HepG2 (cell line): ENCODE measurements at regions not wholly inside any gene's neighbourhood (a gene's known extent, or its start where the extent isn't known, plus 50 kb on each side); places are given as distances from the start of the nearest gene placed in this dataset.

ENCODE experiments used
- ATAC-seq: fragments of 200-7000 bp; cut with Tn5 transposase; 3 replicates; pipeline ENCODE4 v1.9.1; 2020; ENCODE audit warnings: mild to moderate bottlenecking, moderate library complexity
- BruUV-seq: library from RNA; stranded (reverse); fragments of 400-500 nt; replicated peaks from 2 replicates; lab custom pipeline; 2021; lab: Mats Ljungman, UMichigan
- CTCF ChIA-PET: fragments of 300-600 bp; formaldehyde crosslinking; extraction: SDS; loops from one replicate; lab custom pipeline; 2021; ENCODE audit warnings: low total read pairs, inconsistent platforms, low intra/inter-chr PET ratio; lab: Yijun Ruan, JAX
- POLR2A ChIA-PET: fragments of 350-600 bp; sonication (Branson Sonifier 250); formaldehyde crosslinking; loops from one replicate; lab custom pipeline; 2020; ENCODE audit warnings: antibody characterized with exemption, inconsistent platforms; lab: Yijun Ruan, JAX
- DNase-seq: peaks from one replicate; pipeline ENCODE4 v3.0.0-alpha.2; 2015; ENCODE audit warnings: low spot score
- FAIRE-seq: peaks from 3 replicates; lab custom pipeline; 2011; peaks lifted over from hg19 to GRCh38; lab: Jason Lieb, UNC
- H2AFZ ChIP-seq: one replicate; pipeline ENCODE4 v1.6.1; 2011; ENCODE audit warnings: low read length, inconsistent platforms
- H3K27ac ChIP-seq: fragments of 300-600 bp; 3 replicates; pipeline ENCODE4 v1.8.0; 2011; ENCODE audit warnings: mixed run types, mild to moderate bottlenecking, mixed read lengths, low read length, inconsistent platforms; ENCODE audit not compliant: insufficient read depth; ENCODE audit errors: extremely low read length
- H3K27me3 ChIP-seq, 2 experiments: fragments of 200-600 bp in 1 of 2; 2 replicates in 1 of 2; 3 replicates in 1 of 2; pipeline versions ENCODE4 v1.6.0 to v1.8.0; 2011; ENCODE audit warnings: low read length in 2 of 2, mild to moderate bottlenecking in 2 of 2, moderate library complexity in 2 of 2, inconsistent platforms in 1 of 2; ENCODE audit not compliant: insufficient read depth in 2 of 2, control insufficient read depth in 1 of 2
- H3K36me3 ChIP-seq, 2 experiments: fragments of 200-600 bp in 1 of 2; replicated peaks in 1 of 2; 2 replicates in 1 of 2; 3 replicates in 1 of 2; pipeline versions ENCODE4 v1.5.1 to v1.8.0; 2011; ENCODE audit warnings: low read length in 2 of 2, inconsistent platforms in 1 of 2; ENCODE audit not compliant: insufficient read depth in 2 of 2, control insufficient read depth in 1 of 2
- H3K4me1 ChIP-seq: 2 replicates; pipeline ENCODE4 v1.5.1; 2012; ENCODE audit warnings: low read length, inconsistent platforms; ENCODE audit not compliant: insufficient read depth
- H3K4me2 ChIP-seq: 2 replicates; pipeline ENCODE4 v1.6.0; 2011; ENCODE audit warnings: low read depth, low read length, inconsistent platforms
- H3K4me3 ChIP-seq, 3 experiments: fragments of 200-600 bp in 1 of 3; sonication (generic), shearing (Covaris generic) in 1 of 3; replicated peaks in 1 of 3; 2 replicates each; pipeline ENCODE4 v1.5.1; 2011 to 2016; ENCODE audit warnings: low read length in 3 of 3, inconsistent platforms in 2 of 3, low read depth in 2 of 3, mild to moderate bottlenecking in 2 of 3, control low read depth in 1 of 3, mixed read lengths in 1 of 3; ENCODE audit not compliant: insufficient read depth in 1 of 3
- H3K79me2 ChIP-seq: one replicate; pipeline ENCODE4 v1.6.1; 2011; ENCODE audit warnings: low read length, inconsistent platforms; ENCODE audit not compliant: insufficient read depth
- H3K9ac ChIP-seq: 2 replicates; pipeline ENCODE4 v1.6.0; 2011; ENCODE audit warnings: mild to moderate bottlenecking, low read depth, low read length, inconsistent platforms; ENCODE audit not compliant: insufficient read depth
- H3K9me3 ChIP-seq: 2 replicates; pipeline ENCODE4 v1.5.1; 2012; ENCODE audit warnings: mild to moderate bottlenecking, low read length
- H4K20me1 ChIP-seq: 2 replicates; pipeline ENCODE4 v1.6.0; 2011; ENCODE audit warnings: inconsistent platforms, mild to moderate bottlenecking, low read length, moderate library complexity; ENCODE audit not compliant: insufficient read depth
- CCAR2 ChIP-seq: fragments of 200-400 bp; formaldehyde crosslinking; optimal IDR thresholded peaks from 2 replicates; pipeline ENCODE3; 2018; ENCODE audit warnings: low read depth, mild to moderate bottlenecking, low read length, moderate library complexity
- CREM ChIP-seq, 2 experiments: sonication (generic) in 1 of 2; formaldehyde crosslinking in 1 of 2; IDR thresholded peaks; 2 replicates each; pipeline versions ENCODE4 v1.4.0 to v1.6.1; 2016 to 2020; ENCODE audit warnings: antibody characterized with exemption in 1 of 2, mild to moderate bottlenecking in 1 of 2, missing genetic modification reagents in 1 of 2
- HDAC6 ChIP-seq: fragments of 200-600 bp; sonication (generic); IDR thresholded peaks from 2 replicates; pipeline ENCODE4 v1.7.0; 2017; ENCODE audit warnings: mild to moderate bottlenecking, antibody characterized with exemption, low read length, low read depth
- HIC2 ChIP-seq: sonication (generic); formaldehyde crosslinking; IDR thresholded peaks from 2 replicates; pipeline ENCODE4 v1.9.0; 2022; ENCODE audit warnings: low read depth, missing genetic modification reagents
- HMG20B ChIP-seq: conservative IDR thresholded peaks from 2 replicates; pipeline ENCODE4 v1.6.1; 2016; ENCODE audit warnings: missing genetic modification reagents, missing compliant biosample characterization
- HNRNPL ChIP-seq: fragments of 200-400 bp; formaldehyde crosslinking; IDR thresholded peaks from 2 replicates; pipeline ENCODE4 v1.6.1; 2017; ENCODE audit warnings: mild to moderate bottlenecking, low read depth, low read length
- IRF1 ChIP-seq: sonication (generic); formaldehyde crosslinking; IDR thresholded peaks from 2 replicates; pipeline ENCODE4 v1.4.0; 2020; ENCODE audit warnings: low read depth, mild to moderate bottlenecking, missing genetic modification reagents
- KDM6A ChIP-seq: IDR thresholded peaks from 2 replicates; pipeline ENCODE4 v1.6.1; 2016; ENCODE audit warnings: low read depth
- KLF6 ChIP-seq: IDR thresholded peaks from 2 replicates; pipeline ENCODE4 v1.8.0; 2016; ENCODE audit warnings: missing biosample characterization, missing genetic modification reagents
- KMT2A ChIP-seq: sonication (generic); formaldehyde crosslinking; IDR thresholded peaks from 2 replicates; pipeline ENCODE4 v1.4.0; 2020; ENCODE audit warnings: missing genetic modification reagents
- KMT2B ChIP-seq: IDR thresholded peaks from 2 replicates; pipeline ENCODE4 v1.6.1; 2016; ENCODE audit warnings: missing genetic modification reagents, missing compliant biosample characterization
- MAFG ChIP-seq: sonication (generic); formaldehyde crosslinking; IDR thresholded peaks from 2 replicates; pipeline ENCODE4 v1.5.1; 2020; ENCODE audit warnings: mild to moderate bottlenecking, missing genetic modification reagents
- MIER2 ChIP-seq: IDR thresholded peaks from 2 replicates; pipeline ENCODE4 v1.6.1; 2016; ENCODE audit warnings: missing biosample characterization, missing genetic modification reagents
- POLR2G ChIP-seq: fragments of 200-400 bp; formaldehyde crosslinking; IDR thresholded peaks from 2 replicates; pipeline ENCODE4 v1.6.1; 2018; ENCODE audit warnings: mild to moderate bottlenecking, low read depth, low read length, moderate library complexity
- SNAPC2 ChIP-seq: sonication (generic); formaldehyde crosslinking; IDR thresholded peaks from 2 replicates; pipeline ENCODE4 v1.8.1; 2022; ENCODE audit warnings: mild to moderate bottlenecking, missing genetic modification reagents
- USF2 ChIP-seq, 2 experiments: sonication (generic) in 1 of 2; formaldehyde crosslinking in 1 of 2; IDR thresholded peaks; 2 replicates each; pipeline versions ENCODE4 v1.5.1 to v1.6.1; 2011 to 2020; ENCODE audit warnings: borderline replicate concordance in 1 of 2, low read depth in 1 of 2, low read length in 1 of 2, mild to moderate bottlenecking in 1 of 2, missing genetic modification reagents in 1 of 2, moderate library complexity in 1 of 2
- ZEB1 ChIP-seq: IDR thresholded peaks from 2 replicates; pipeline ENCODE4 v1.6.1; 2012; ENCODE audit warnings: mild to moderate bottlenecking, low read depth, inconsistent platforms; ENCODE audit not compliant: insufficient replicate concordance
- ZNF3 ChIP-seq: IDR thresholded peaks from 2 replicates; pipeline ENCODE4 v1.7.0; 2017; ENCODE audit warnings: inconsistent platforms
- ZNF343 ChIP-seq: sonication (generic); formaldehyde crosslinking; IDR thresholded peaks from 2 replicates; pipeline ENCODE4 v1.4.0; 2020; ENCODE audit warnings: mild to moderate bottlenecking, missing genetic modification reagents
- ZNF598 ChIP-seq: sonication (generic); formaldehyde crosslinking; IDR thresholded peaks from 2 replicates; pipeline ENCODE4 v1.5.1; 2020; ENCODE audit warnings: mild to moderate bottlenecking, missing genetic modification reagents, borderline replicate concordance
- WGBS: methylation state at CpG from one replicate; pipeline ENCODE4 v1.1.6; 2017; ENCODE audit warnings: low lambda C conversion rate; 5-methylcytosine and 5-hydroxymethylcytosine counted together
- in situ Hi-C: cut with HindIII; loops from 2 replicates; pipeline ENCODE4 v1.10.0; 2017; ENCODE audit warnings: low pct_unique_long_range_greater_than_20kb; ENCODE audit not compliant: extremely low pct_ligation_motif_present
- intact Hi-C: fragments of 100-400 bp; cut with micrococcal nuclease; formaldehyde crosslinking; loops from one replicate; pipeline ENCODE4 v1.10.0; 2022; ENCODE audit not compliant: unreplicated experiment

- H3K36me3 ChIP-seq, result no peaks in the 10 kb centered on the region
- TF ChIP-seq KDM6A (CRISPR knock-in tag) (no peak), POLR2G (no peak), HMG20B (CRISPR knock-in tag) (no peak), HDAC6 (no peak), MIER2 (CRISPR knock-in tag) (no peak), ZNF3 (CRISPR knock-in tag) (no peak), KLF6 (CRISPR knock-in tag) (no peak), ZEB1 (no peak), HNRNPL (no peak), CREM (IDR thresholded peaks at IDR 0.05) (no peak), CREM (CRISPR knock-in tag; IDR thresholded peaks at IDR 0.05) (no peak), SNAPC2 (CRISPR knock-in tag) (no peak), CCAR2 (no peak), USF2 (IDR thresholded peaks at IDR 0.05; ENCODE audit: low read depth, low read length) (no peak), USF2 (CRISPR knock-in tag; IDR thresholded peaks at IDR 0.05; ENCODE audit: borderline replicate concordance) (no peak), KMT2B (no peak), HIC2 (CRISPR knock-in tag) (no peak), ZNF598 (CRISPR knock-in tag) (no peak), MAFG (CRISPR knock-in tag) (no peak), KMT2A (CRISPR knock-in tag) (no peak), ZNF343 (CRISPR knock-in tag) (no peak), IRF1 (CRISPR knock-in tag) (no peak)
- H3K27ac ChIP-seq, result no peak overlapping the region
- H3K9me3 ChIP-seq, result peaks cover 40% of the 10 kb centered on the region
- no peak overlapping the region for H2AFZ ChIP-seq
- intact Hi-C loops, result no loop called here
- no peak overlapping the region for H3K4me3 ChIP-seq
- no peak overlapping the region for H3K9ac ChIP-seq
- 33% methylated on average over 10 of the region's 10 CpGs for WGBS
- H3K4me1 ChIP-seq, result no peaks in the 10 kb centered on the region
- ChIA-PET POLR2A (no interaction called here), CTCF (no interaction called here)
- no peak overlapping the region for H3K4me2 ChIP-seq
- no peaks in the 10 kb centered on the region for H3K79me2 ChIP-seq
- in situ Hi-C loops, result no loop called here
- BruUV-seq, result no TSS peak
- H3K27me3 ChIP-seq, result no peaks in the 10 kb centered on the region
- H4K20me1 ChIP-seq, result no peaks in the 10 kb centered on the region
- no peak for ATAC-seq
- DNase-seq, result no peak
- no peak for FAIRE-seq
Observed at GRCh38 chr7:69108097-69108496, 490.2 kb upstream of the AUTS2 start.
